SW480 (cell line): ENCODE measurements at regions not wholly inside any gene's neighbourhood (a gene's known extent, or its start where the extent isn't known, plus 50 kb on each side); places are given as distances from the start of the nearest gene placed in this dataset.
"Not testable (repeated sequence)": the region's sequence is repeated elsewhere in the genome, so short reads cannot be mapped to it uniquely, and the experiment has no call there.

Experiments used
- DNase-seq: peaks from one replicate; pipeline ENCODE4 v3.0.0-alpha.2; 2016; ENCODE audit warnings: low spot score

- DNase-seq: no peak
Observed at GRCh38 chr6:11427091-11427722, 110.3 kb upstream of the TMEM170B start.

GRCh38 chr6:11426571-11426970 is 111.0 kb upstream of the TMEM170B start:
- DNase-seq: no peak

DNA sequence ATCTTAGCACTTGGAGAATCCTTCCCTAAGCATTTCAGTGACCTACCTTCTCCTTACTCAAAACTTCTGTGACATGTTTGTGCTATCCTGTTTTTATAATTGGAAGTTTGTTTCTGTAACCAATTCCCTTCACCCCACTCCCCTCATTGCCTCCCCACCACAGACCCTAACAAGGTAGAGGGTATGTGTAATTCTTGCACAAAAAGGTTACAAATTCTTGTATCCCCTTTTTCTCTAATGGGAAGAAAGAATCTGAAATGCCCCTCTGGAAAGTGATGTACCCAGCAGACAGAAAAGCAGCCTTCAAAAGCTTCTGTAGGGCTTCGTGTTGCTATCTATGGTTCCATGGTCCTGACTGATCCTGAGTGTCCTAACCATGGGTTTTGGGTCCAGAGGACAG is 111.7 kb upstream of the TMEM170B start:
- DNase-seq: no peak

DNA sequence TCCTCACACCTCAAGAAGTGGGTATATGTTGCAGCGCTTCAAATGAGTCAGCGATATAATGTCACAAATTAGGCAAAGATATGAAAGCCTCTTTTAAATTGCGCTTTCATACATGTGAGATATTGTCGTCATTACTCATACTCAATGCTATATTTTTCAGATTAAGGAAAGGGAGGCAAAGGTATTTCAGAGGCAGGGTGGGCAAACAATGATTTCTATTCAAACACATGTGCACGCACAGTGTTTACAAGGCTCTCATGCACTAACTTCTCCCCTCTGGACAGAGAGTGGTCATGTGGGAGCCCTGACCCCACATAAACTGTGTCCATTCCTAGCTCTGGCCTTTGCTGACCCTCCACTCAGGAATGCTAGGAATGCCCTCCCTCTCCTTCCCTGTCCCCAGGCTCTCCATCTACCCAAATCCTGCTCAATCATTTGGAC is 112.1 kb upstream of the TMEM170B start:
- DNase-seq: no peak

DNA sequence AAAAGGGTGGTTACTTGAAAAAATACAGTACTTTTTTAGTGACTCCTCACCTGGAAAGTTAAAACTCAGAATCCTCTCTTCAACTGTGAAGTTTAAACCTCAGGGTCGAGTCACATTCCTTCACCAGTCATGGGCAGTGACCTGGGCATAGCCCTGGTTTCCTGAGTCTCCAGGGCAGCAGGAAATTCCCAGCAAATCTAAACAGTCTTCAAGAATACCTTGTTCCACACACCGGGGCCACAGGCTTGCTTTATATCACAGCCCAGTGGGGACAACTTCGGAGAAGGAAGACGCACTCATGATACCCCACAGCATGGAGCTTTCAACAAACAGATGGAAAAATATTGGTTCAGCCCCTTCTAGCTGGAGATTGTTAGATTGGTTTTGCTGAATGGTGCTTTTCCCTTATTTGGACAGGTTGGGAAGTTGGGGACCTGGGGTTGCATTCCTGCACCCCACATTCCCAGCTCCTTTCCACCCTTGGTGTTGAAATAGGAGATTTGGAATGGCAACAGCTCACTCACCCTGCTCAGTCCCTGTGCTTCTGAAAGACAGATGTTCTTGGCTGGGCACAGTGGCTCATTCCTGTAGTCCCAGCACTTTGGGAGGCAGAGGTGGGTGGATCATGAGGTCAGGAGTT is 113.0 kb upstream of the TMEM170B start:
- no peak for DNase-seq

GRCh38 chr6:11423667-11424066 is 113.9 kb upstream of the TMEM170B start:
- DNase-seq: no peak

- DNase-seq: no peak
Observed at GRCh38 chr6:11423072-11423471, 114.5 kb upstream of the TMEM170B start.

- DNase-seq: no peak
Observed at GRCh38 chr6:11419763-11420453, 117.6 kb upstream of the TMEM170B start.

- DNase-seq: no peak
Observed at GRCh38 chr6:11418290-11418905, 119.2 kb upstream of the TMEM170B start.

DNA sequence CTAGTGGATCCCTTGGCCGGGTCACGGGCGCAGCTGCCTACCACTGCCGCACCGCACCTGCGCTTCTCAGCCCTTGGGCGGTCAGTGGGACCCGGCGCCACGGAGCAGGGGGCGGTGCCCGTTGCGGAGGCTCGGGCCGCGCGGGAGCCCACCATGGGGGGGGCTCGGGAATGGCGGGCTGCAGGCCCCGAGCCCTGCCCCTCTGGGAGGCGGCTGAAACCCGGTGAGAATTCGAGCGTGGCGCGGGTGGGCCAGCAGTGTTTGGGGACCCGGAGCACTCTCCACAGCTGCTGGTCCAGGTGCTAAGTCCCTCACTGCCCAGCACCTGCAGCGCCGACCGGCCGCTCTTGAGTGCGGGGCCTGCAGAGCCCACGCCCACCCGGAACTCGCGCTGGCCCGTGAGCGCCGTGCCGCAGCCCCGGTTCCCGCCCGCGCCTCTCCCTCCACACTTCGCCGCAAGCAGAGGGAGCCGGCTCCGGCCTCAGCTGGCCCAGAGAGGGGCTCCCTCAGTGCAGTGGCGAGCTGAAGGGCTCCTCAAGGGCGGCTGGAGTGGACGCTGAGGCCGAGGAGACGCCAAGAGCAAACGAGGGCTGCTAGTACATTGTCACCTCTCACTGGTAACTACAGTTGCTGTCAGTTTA is 120.5 kb upstream of the TMEM170B start:
- DNase-seq: no peak

GRCh38 chr6:11416099-11416935 is 121.2 kb upstream of the TMEM170B start:
- not testable (repeated sequence) for DNase-seq

- no peak for DNase-seq
Observed at GRCh38 chr6:11415557-11415956, 122.0 kb upstream of the TMEM170B start.

GRCh38 chr6:11414176-11414963 is 123.2 kb upstream of the TMEM170B start:
- DNase-seq: no peak

DNA sequence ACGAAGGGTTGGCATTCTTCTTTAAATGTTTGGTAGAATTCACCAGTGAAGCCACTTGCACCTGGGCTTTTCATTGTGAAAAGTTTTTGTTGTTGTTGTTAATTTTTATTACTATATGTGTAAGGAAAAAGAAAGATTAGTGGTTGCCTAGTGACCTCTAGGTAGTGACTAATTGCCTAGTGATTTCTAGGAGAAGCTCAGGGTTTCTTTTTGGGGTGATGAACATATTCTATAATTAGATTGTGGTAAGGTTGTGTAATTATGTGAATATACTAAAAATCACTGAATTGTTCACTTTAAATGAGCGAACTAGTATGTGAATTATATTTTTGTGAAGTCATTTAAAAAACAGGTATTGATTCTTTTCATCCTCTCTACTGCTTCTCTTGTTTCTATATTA is 123.8 kb upstream of the TMEM170B start:
- no peak for DNase-seq

DNA sequence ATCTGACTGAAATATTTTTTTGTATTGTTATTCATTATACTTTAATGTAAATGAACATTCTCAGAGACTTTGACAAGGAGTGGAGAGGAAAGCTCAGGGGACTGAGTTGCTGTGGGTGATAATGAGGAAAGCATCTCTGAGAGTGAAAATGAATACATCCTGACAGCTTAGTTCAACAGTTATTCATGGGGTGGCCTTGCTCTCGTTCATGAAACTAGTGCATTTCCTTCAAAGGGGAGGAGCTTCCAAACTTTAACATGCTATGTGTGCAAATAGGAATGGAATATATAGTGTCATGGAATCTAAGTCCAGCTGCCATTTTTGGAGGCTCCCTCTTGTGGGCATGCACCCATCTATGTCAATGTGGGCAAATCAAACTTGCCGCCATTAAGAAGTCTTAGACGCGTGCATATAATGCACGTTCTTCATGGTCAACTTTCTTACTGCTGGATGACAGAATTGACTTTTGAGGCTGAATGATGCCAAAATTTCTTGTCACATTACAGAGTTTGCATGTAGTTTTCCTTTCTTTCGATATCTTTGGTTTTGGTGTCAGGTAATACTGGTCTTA is 124.3 kb upstream of the TMEM170B start:
- DNase-seq: no peak

DNA sequence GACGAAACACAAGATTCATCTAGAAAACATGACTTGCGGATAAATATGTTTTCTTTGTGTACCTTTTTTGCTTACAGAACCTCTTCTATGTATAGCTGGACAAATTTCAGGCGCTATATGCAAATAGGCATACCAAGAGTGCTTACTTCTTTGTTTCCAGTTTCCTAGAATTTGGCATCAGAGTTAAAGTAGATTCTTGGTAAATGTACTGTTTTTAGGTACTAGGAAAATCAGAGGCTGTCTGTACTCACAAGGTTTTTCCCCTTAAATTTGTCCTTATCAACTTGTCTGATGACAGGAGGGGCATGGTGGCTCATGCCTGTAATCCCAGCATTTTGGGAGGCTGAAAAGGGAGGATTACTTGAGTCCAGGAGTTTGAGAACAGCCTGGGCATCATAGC is 124.9 kb upstream of the TMEM170B start:
- DNase-seq: no peak

- DNase-seq: no peak
Observed at GRCh38 chr6:11412011-11412424, 125.5 kb upstream of the TMEM170B start.

DNA sequence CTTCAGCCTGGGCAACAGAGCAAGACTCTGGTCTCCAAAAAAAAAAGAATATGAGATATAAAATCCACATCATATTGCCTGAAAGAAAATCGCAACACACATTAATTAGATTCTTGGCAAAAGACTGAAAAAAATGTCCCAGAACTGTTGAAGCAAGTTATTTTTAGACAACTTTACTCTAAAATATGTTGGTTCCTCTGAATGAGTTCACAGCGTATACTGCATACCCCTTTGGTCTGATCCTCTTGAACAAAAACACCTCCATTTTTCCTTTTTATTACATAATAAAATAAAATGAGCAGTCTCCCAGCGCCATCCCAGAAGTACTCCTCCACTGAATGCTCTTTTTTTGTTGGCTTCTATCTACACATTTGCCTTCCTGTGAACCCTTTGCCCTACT is 126.0 kb upstream of the TMEM170B start:
- no peak for DNase-seq

GRCh38 chr6:11410539-11411307 is 126.8 kb upstream of the TMEM170B start:
- no peak for DNase-seq

DNA sequence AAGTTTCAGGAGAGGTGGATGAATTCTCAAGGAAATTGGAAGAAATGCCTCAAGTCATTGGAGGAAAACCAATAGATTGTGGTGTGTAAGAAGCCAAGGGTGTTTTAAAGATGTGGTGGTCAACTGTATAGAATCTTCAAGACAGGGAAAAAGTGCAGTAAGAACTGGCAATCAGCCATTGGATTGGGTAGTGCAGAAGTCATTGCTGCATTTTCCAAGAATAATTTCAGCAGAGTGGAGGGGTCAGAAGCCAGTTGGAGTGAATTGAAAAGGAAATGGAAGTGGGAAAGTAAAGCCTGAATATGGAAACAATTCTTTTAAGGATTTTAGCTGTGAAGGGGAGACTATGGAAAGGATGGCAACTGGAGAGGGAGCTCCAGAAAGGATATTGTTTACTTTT is 128.2 kb upstream of the TMEM170B start:
- no peak for DNase-seq
